Heart left ventricle (tissue), 13 donors: ENCODE measurements at regions not wholly inside any gene's neighbourhood (a gene's known extent, or its start where the extent isn't known, plus 50 kb on each side); places are given as distances from the start of the nearest gene placed in this dataset.
"Not testable (repeated sequence)": the region's sequence is repeated elsewhere in the genome, so short reads cannot be mapped to it uniquely, and the experiment has no call there.

Source experiments
- CTCF ChIP-seq, 12 donors: fragments of 200-600 bp; sonication (generic) in 4 of 12; IDR thresholded peaks; one replicate each; pipeline versions ENCODE4 v1.5.0 to v1.8.0; 2018 to 2022; ENCODE audit warnings: antibody characterized with exemption in 12 of 12, mild to moderate bottlenecking in 5 of 12
- POLR2A ChIP-seq, 2 donors: fragments of 450-650 bp; IDR thresholded peaks; one replicate each; pipeline ENCODE4 v1.6.1; 2017; ENCODE audit warnings: antibody characterized with exemption in 2 of 2, mild to moderate bottlenecking in 2 of 2, moderate library complexity in 2 of 2
- donor health status: ischemic (EF 13 %, LVEDD 7.1; RV severe dilation, severe dysfunction).
- donor health status: DM: no; HTN: yes; CAD: no.
- donor health status: DM: no; HTN: no; CAD: no.
- donor health status: ischemic (EF 25% LVEDD 6.9; RV normal size, moderate dysfunction).
- donor health status: ischemic (EF 25% LVEDD 5.7; RV mildly dilated, moderate dysfunction).
- donor health status: ischemic (EF 35%, LVEDD 5.7; RV mildly dilated, moderate dysfunction).
- donor health status: nonischemic (EF 11% LVEDD 7.7; RV severe dilation, severe dysfunction).
- donor health status: DM: yes; HTN: yes; CAD: no.
- donor health status: PGD.
- donor health status: ischemic (EF 29% LVEDD 5.4; RV normal size, mild dysfunction).
- donor health status: nonischemic (EF 23%, LVEDD 6.1; RV moderate dilation, normal function).

DNA sequence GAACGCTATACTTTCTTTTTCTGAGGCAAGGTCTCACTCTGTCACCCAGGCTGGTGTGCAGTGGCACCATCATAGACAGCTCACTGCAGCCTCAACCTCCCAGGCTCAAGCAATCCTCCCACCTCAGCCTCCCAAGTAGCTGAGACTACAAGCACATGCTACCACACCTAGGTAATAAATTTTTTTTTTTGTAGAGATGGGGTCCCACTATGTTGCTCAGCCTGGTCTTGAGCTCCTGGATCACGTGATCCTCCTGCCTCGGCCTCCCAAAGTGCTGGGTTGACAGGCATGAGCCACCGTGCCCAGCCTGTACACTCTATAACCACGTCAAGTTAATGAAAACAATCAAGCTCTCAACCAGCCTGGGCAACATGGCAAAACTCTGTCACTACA lies 127.1 kb upstream of the VOPP1 start:
- TF ChIP-seq CTCF, POLR2A (IDR thresholded peaks at IDR 0.05): not testable (repeated sequence)
